GM12873 (cell line): ENCODE measurements at regions not wholly inside any gene's neighbourhood (a gene's known extent, or its start where the extent isn't known, plus 50 kb on each side); places are given as distances from the start of the nearest gene placed in this dataset.

Source experiments
- TF ChIP-seq, protein P1 (sequence below): IDR thresholded peaks from 2 replicates; pipeline ENCODE4 v1.5.1; 2012; ENCODE audit warnings: low read depth, mild to moderate bottlenecking, moderate library complexity, low read length, control low read depth; ENCODE audit not compliant: insufficient read depth; ENCODE audit errors: missing control alignments

DNA sequence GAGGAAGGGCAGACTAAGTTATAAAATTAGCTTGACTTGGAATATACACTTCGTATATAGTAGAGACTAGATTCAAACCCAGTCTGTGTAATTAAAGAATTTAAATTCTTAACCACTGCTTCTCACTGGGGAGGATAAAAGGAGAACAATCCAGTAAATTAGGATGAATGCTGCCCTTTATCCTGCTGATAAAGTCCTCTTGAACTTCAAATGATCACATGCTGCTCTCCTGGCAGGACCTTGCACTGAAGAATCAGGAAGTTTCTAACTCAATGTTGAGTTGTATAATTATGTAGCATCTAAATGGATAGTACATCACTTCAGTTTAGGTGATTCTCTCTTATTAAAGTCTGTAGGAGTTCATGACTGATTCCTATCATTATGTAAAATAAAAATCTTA, 1179.7 kb downstream of the DSC3 start:
- TF ChIP-seq, protein P1, sequence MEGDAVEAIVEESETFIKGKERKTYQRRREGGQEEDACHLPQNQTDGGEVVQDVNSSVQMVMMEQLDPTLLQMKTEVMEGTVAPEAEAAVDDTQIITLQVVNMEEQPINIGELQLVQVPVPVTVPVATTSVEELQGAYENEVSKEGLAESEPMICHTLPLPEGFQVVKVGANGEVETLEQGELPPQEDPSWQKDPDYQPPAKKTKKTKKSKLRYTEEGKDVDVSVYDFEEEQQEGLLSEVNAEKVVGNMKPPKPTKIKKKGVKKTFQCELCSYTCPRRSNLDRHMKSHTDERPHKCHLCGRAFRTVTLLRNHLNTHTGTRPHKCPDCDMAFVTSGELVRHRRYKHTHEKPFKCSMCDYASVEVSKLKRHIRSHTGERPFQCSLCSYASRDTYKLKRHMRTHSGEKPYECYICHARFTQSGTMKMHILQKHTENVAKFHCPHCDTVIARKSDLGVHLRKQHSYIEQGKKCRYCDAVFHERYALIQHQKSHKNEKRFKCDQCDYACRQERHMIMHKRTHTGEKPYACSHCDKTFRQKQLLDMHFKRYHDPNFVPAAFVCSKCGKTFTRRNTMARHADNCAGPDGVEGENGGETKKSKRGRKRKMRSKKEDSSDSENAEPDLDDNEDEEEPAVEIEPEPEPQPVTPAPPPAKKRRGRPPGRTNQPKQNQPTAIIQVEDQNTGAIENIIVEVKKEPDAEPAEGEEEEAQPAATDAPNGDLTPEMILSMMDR: no peak

DNA sequence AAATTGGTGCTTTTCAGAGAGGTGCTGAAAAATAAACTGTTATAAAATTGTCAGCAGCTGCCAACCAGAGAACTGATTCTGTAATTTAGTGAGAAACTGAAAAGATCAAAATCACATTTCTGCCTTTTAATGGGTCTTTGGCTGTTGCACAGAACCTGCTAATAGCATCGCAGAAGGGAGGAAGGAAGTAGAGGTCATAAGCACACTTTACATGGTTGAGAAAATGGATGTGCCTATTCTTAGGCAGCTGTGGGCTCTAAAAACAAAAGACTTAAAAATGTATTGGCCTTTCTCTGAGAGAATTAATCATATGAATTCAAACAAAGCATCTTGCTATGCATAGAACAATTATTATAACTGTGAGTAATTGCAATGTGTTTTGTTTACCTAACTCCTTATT, 1186.9 kb downstream of the DSC3 start:
- TF ChIP-seq, protein P1: no peak

DNA sequence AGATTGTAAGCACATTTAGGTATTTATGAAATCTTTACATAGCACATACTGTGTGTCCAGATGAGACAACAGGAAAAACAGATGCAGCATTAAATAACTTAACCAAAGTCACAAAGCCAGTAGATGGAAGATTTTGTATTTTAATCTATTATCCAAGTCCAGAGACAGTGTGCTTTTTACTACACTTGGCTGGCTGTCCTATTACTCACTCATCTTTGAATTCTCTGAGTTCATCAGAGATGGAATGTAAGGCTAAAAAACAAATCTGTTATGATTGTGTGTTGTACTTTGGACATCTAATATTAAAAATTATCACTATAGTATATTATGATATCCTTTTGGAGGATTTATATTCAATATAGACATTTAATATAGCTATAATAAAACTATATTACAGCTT, 1189.4 kb downstream of the DSC3 start:
- TF ChIP-seq, protein P1: no peak

DNA sequence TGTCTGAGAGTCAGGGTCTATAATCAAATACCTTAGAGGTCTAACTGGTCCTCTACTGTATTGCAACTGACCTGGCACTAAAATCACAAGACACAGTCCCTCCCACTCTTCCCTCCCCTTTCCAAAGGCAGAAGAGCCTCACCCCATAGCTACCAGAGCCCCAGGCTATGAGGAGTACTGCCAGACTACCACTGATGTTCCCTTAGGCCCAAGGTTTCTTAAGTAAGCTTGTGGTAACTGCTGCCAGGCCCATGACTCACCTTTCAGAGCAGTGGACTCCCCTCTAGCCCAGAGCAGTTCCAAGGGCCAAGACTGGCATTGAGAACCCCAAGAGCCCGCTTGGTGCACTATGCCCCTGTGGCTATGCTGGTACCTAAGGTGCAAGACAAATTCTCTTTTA, 1193.4 kb downstream of the DSC3 start:
- TF ChIP-seq, protein P1: no peak

DNA sequence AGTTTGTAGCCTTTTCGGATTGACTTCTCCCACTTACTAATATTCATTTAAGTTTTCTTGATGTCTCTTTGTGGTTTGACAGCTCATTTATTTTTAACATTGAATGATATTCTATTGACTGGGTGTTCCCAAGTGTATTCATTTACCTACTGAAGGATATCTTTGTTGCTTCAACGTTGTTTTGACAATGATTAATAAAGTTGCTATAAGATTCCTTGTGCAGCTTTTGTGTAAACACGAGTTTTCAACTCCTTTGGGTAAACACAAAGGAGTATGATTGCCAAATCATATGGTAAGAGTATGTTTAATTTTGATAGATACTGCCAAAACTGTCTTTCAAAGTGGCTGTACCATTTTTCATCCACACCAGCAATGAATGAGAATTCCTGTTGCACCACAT, 1200.9 kb downstream of the DSC3 start:
- TF ChIP-seq, protein P1: no peak

DNA sequence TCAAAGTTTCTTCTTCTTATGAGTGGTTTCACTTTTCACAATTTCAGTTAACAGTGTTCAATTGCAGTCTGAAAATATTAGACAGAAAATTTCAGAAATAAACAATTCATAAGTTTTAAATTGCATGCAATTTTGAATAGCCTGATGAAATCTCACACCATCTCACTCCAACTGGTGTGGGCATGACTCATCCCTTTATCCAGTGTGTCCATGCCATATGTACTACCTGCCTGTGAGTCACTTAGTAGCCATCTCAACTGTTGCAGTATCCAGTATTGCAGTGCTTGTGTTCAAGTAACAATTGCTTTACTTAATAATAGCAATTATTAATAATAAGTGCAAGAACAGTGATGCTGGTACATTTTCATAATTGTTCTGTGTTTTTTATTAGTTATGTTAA, 1202.5 kb downstream of the DSC3 start:
- TF ChIP-seq, protein P1: no peak

DNA sequence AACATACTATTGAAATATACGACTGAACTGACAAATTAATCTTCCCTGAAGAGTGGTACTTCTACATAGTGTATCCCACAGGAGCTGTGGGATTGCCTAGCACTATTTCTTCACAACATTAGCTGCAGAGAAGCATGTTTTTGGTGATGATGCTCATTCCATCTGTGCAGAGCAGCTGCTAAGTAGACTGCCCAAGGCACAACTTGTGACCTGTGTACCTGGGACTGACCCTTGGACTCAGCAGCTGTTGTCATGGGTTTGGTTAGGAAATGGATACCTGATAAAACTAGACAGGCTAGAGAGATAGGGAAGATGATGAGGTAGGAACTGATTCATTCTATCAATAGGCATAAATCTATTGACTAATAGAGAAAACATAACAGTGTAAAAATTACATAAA, 1204.0 kb downstream of the DSC3 start:
- TF ChIP-seq, protein P1: no peak

DNA sequence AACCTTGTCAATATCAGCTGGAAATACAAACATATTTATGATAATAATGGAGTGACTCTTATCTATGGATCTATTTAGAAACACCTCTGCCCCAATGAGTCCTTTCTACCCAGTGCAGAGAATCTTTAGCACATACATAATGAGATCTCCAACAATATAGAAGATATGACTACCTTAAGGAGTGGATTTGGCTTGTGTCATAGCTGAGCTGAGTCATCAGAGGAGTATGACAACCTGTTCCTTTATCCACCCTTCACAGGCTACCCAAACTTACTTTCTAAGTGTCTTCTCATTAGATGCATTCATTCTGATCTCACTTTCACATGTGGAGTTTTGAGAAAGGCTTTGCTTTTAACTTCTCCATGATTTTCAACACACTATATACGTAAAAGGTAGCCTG, 1218.9 kb downstream of the DSC3 start:
- TF ChIP-seq, protein P1: no peak
